ENCODE measurements at regions not wholly inside any gene's neighbourhood (a gene's known extent, or its start where the extent isn't known, plus 50 kb on each side); places are given as distances from the start of the nearest gene placed in this dataset.

- TF ChIP-seq CTCF (IDR thresholded peaks at IDR 0.05; ENCODE audit: borderline replicate concordance, extremely low read depth, low read length, poor library complexity, severe bottlenecking), result no peak
- no peak for TF ChIP-seq EZH2 (IDR thresholded peaks at IDR 0.05; ENCODE audit: borderline replicate concordance, low read depth, low read length, severe bottlenecking)
Observed at GRCh38 chr20:19932170-19932667, 84.9 kb upstream of the NAA20 start.

Data from DND-41 (cell line).